ENCODE measurements at regions not wholly inside any gene's neighbourhood (a gene's known extent, or its start where the extent isn't known, plus 50 kb on each side); places are given as distances from the start of the nearest gene placed in this dataset.

- Histone ChIP-seq H3K27me3 (ENCODE audit: control insufficient read depth, insufficient read depth, low read length, poor library complexity, severe bottlenecking) (no peaks in the 10 kb centered on the region), H3K27ac (ENCODE audit: low read depth, low read length) (no peak overlapping the region), H3K9ac (ENCODE audit: extremely low read depth, low read length, poor library complexity, severe bottlenecking) (no peak overlapping the region), H3K36me3 (ENCODE audit: control insufficient read depth, insufficient read depth, low read length) (no peaks in the 10 kb centered on the region), H3K4me1 (ENCODE audit: control insufficient read depth, insufficient read depth, low read length) (no peaks in the 10 kb centered on the region), H3K9me3 (ENCODE audit: control insufficient read depth, low read length) (no peaks in the 10 kb centered on the region), H3K4me3 (ENCODE audit: low read length) (no peak overlapping the region)
- no peak overlapping the region for H3K27ac Mint-ChIP-seq
- no peak for TF ChIP-seq CTCF (conservative IDR thresholded peaks at IDR 0.05)
- peaks cover 10% of the 10 kb centered on the region for H3K4me1 Mint-ChIP-seq
- peaks cover 2% of the 10 kb centered on the region for H3K27me3 Mint-ChIP-seq (ENCODE audit: insufficient read depth)
- H3K4me3 Mint-ChIP-seq, result no peak overlapping the region
- H3K36me3 Mint-ChIP-seq (ENCODE audit: low read depth), result peaks cover 1% of the 10 kb centered on the region
- no peak for DNase-seq
- peaks cover 19% of the 10 kb centered on the region for H3K9me3 Mint-ChIP-seq
- 88 to 92% methylated on average over 1 to 9 of the region's 9 CpGs for WGBS, 2 experiments (ENCODE audit: insufficient coverage in 1 of 2, insufficient read length in 1 of 2)
These were observed 113.0 kb downstream of the SIK1 start for GRCh38 chr21:43313939-43314405.

GRCh38 chr21:43313221-43313938 is 113.6 kb downstream of the SIK1 start:
- Histone ChIP-seq H3K27me3 (ENCODE audit: control insufficient read depth, insufficient read depth, low read length, poor library complexity, severe bottlenecking) (no peaks in the 10 kb centered on the region), H3K9ac (ENCODE audit: extremely low read depth, low read length, poor library complexity, severe bottlenecking) (no peak overlapping the region), H3K4me3 (ENCODE audit: low read length) (no peak overlapping the region), H3K36me3 (ENCODE audit: control insufficient read depth, insufficient read depth, low read length) (no peaks in the 10 kb centered on the region), H3K4me1 (ENCODE audit: control insufficient read depth, insufficient read depth, low read length) (no peaks in the 10 kb centered on the region), H3K9me3 (ENCODE audit: control insufficient read depth, low read length) (no peaks in the 10 kb centered on the region), H3K27ac (ENCODE audit: low read depth, low read length) (no peak overlapping the region)
- Mint-ChIP-seq H3K4me1 (peaks cover 10% of the 10 kb centered on the region), H3K27ac (no peak overlapping the region), H3K27me3 (ENCODE audit: insufficient read depth) (peaks cover 2% of the 10 kb centered on the region), H3K36me3 (ENCODE audit: low read depth) (peaks cover 1% of the 10 kb centered on the region), H3K9me3 (peaks cover 17% of the 10 kb centered on the region), H3K4me3 (no peak overlapping the region)
- DNase-seq, result no peak
- WGBS, 2 experiments (ENCODE audit: insufficient coverage in 1 of 2, insufficient read length in 1 of 2), result 89 to 94% methylated on average over 16 to 19 of the region's 20 CpGs
- no peak for TF ChIP-seq CTCF (conservative IDR thresholded peaks at IDR 0.05)

GRCh38 chr21:43312751-43313169 is 114.2 kb downstream of the SIK1 start:
- H3K4me1 Mint-ChIP-seq, result peaks cover 10% of the 10 kb centered on the region
- H3K9ac ChIP-seq (ENCODE audit: extremely low read depth, low read length, poor library complexity, severe bottlenecking), result no peak overlapping the region
- H3K27ac Mint-ChIP-seq, result no peak overlapping the region
- DNase-seq, result peak; percentile 64
- no peaks in the 10 kb centered on the region for H3K9me3 ChIP-seq (ENCODE audit: control insufficient read depth, low read length)
- H3K4me1 ChIP-seq (ENCODE audit: control insufficient read depth, insufficient read depth, low read length), result no peaks in the 10 kb centered on the region
- no peak overlapping the region for H3K27ac ChIP-seq (ENCODE audit: low read depth, low read length)
- no peak overlapping the region for H3K4me3 Mint-ChIP-seq
- peaks cover 1% of the 10 kb centered on the region for H3K36me3 Mint-ChIP-seq (ENCODE audit: low read depth)
- no peak for TF ChIP-seq CTCF (conservative IDR thresholded peaks at IDR 0.05)
- 22 to 78% methylated on average over 2 to 6 of the region's 6 CpGs for WGBS, 2 experiments (ENCODE audit: insufficient coverage in 1 of 2, insufficient read length in 1 of 2)
- H3K36me3 ChIP-seq (ENCODE audit: control insufficient read depth, insufficient read depth, low read length), result no peaks in the 10 kb centered on the region
- H3K27me3 ChIP-seq (ENCODE audit: control insufficient read depth, insufficient read depth, low read length, poor library complexity, severe bottlenecking), result no peaks in the 10 kb centered on the region
- H3K4me3 ChIP-seq (ENCODE audit: low read length), result no peak overlapping the region
- H3K9me3 Mint-ChIP-seq, result peaks cover 12% of the 10 kb centered on the region
- peaks cover 2% of the 10 kb centered on the region for H3K27me3 Mint-ChIP-seq (ENCODE audit: insufficient read depth)
